ENCODE measurements at regions not wholly inside any gene's neighbourhood (a gene's known extent, or its start where the extent isn't known, plus 50 kb on each side); places are given as distances from the start of the nearest gene placed in this dataset.

DNA sequence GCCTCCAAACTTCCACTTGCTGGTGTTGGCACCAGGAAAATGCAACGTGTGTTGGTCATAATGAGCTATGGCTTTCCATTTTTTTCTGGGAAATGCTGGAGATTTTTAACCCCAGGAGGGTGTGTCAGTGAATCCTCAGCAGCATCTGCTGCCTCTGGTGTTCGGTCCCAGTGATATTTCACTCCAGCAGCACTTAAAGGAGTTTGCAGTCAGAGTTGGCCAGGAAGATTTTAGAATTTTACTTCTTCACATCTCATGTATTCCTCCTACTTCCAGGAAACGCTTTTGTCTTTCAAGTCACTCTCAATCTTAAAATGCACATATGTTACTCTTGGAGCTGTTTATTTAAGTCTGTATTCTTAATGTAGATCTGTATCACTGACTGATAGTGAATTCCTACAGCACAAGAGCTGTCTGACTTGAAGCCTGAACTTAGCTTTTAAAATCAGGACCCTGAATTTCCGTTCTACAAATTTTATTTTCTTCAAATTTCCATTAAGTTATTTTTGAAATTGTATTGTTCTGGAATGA, 903.4 kb upstream of the SLC10A2 start:
- Histone ChIP-seq H3K4me1 (ENCODE audit: control insufficient read depth, insufficient read depth, low read length) (no peaks in the 10 kb centered on the region), H3K14ac (replicated peaks; ENCODE audit: low read depth, low read length) (no peak overlapping the region), H3K27ac (ENCODE audit: insufficient read depth, low read length) (no peak overlapping the region), H2BK15ac (ENCODE audit: low read depth, low read length) (no peak overlapping the region), H3K4me2 (ENCODE audit: low read depth, low read length) (no peak overlapping the region), H4K5ac (ENCODE audit: low read depth, low read length) (no peak overlapping the region), H2AK9ac (replicated peaks; ENCODE audit: low read depth, low read length, poor library complexity) (no peak overlapping the region), H4K20me1 (ENCODE audit: insufficient read depth, low read length) (no peaks in the 10 kb centered on the region), H3K36me3 (ENCODE audit: control insufficient read depth, insufficient read depth, low read length) (no peaks in the 10 kb centered on the region), H3K79me1 (ENCODE audit: low read depth in 1 of 2, low read length in 2 of 2) (no peaks in the 10 kb centered on the region), H3K18ac (ENCODE audit: low read depth, low read length) (no peak overlapping the region), H3K4ac (ENCODE audit: low read depth, low read length) (no peak overlapping the region), H3K9me1 (ENCODE audit: insufficient read depth, low read length) (no peaks in the 10 kb centered on the region), H3K23ac (ENCODE audit: low read depth, low read length) (no peak overlapping the region), H3K4me3 (ENCODE audit: insufficient read depth, low read depth, low read length) (no peak overlapping the region), H3K9me3 (ENCODE audit: control insufficient read depth, insufficient read depth, low read length) (no peaks in the 10 kb centered on the region), H3K56ac (ENCODE audit: extremely low read depth, insufficient read depth, low read length) (no peak overlapping the region), H4K91ac (ENCODE audit: insufficient read depth, low read depth, low read length) (no peak overlapping the region), H2BK20ac (ENCODE audit: low read depth, low read length) (no peak overlapping the region), H3K27me3 (ENCODE audit: control insufficient read depth, insufficient read depth, low read length) (no peaks in the 10 kb centered on the region), H2BK5ac (ENCODE audit: low read depth, low read length, poor library complexity, severe bottlenecking) (no peak overlapping the region), H2AK5ac (ENCODE audit: low read depth, low read length) (no peak overlapping the region), H2BK120ac (ENCODE audit: low read depth, low read length) (no peak overlapping the region), H3K9ac (ENCODE audit: low read depth, low read length) (no peak overlapping the region), H2AFZ (replicated peaks; ENCODE audit: low read length, poor library complexity) (no peak overlapping the region), H4K8ac (ENCODE audit: low read depth in 2 of 2, low read length in 2 of 2) (no peak overlapping the region)
- WGBS, 2 experiments (ENCODE audit: extremely low coverage in 2 of 2, insufficient read length in 1 of 2), result no CpG with 5 or more reads among the region's 4 CpGs
- ATAC-seq (ENCODE audit: low read depth) (no peak), DNase-seq (no peak)
- BruUV-seq (replicated peaks), result no TSS peak
- in situ Hi-C loops (cut with MboI; ENCODE audit: low sequenced_read_pairs) (no loop called here), dilution Hi-C loops (cut with HindIII; ENCODE audit: low sequenced_read_pairs, unreplicated experiment) (no loop called here), intact Hi-C loops (cut with micrococcal nuclease) (no loop called here)
- ChIA-PET POLR2A (ENCODE audit: unreplicated experiment) (no interaction called here), CTCF (no interaction called here)
- TF ChIP-seq, protein P1, sequence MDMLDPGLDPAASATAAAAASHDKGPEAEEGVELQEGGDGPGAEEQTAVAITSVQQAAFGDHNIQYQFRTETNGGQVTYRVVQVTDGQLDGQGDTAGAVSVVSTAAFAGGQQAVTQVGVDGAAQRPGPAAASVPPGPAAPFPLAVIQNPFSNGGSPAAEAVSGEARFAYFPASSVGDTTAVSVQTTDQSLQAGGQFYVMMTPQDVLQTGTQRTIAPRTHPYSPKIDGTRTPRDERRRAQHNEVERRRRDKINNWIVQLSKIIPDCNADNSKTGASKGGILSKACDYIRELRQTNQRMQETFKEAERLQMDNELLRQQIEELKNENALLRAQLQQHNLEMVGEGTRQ (IDR thresholded peaks at IDR 0.05; ENCODE audit: low read depth, low read length), result no peak
- no peak for TF ChIP-seq RAD21 (IDR thresholded peaks at IDR 0.05; ENCODE audit: low read length)
- no peak for TF ChIP-seq MAFK (IDR thresholded peaks at IDR 0.05; ENCODE audit: low read depth, low read length)
- no peak for TF ChIP-seq SMC3 (IDR thresholded peaks at IDR 0.05; ENCODE audit: low read depth, low read length)
- TF ChIP-seq CHD1 (IDR thresholded peaks at IDR 0.05; ENCODE audit: low read depth, low read length), result no peak
- TF ChIP-seq RFX5 (IDR thresholded peaks at IDR 0.05; ENCODE audit: low read depth, low read length), result no peak
- TF ChIP-seq, protein P2, sequence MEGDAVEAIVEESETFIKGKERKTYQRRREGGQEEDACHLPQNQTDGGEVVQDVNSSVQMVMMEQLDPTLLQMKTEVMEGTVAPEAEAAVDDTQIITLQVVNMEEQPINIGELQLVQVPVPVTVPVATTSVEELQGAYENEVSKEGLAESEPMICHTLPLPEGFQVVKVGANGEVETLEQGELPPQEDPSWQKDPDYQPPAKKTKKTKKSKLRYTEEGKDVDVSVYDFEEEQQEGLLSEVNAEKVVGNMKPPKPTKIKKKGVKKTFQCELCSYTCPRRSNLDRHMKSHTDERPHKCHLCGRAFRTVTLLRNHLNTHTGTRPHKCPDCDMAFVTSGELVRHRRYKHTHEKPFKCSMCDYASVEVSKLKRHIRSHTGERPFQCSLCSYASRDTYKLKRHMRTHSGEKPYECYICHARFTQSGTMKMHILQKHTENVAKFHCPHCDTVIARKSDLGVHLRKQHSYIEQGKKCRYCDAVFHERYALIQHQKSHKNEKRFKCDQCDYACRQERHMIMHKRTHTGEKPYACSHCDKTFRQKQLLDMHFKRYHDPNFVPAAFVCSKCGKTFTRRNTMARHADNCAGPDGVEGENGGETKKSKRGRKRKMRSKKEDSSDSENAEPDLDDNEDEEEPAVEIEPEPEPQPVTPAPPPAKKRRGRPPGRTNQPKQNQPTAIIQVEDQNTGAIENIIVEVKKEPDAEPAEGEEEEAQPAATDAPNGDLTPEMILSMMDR (conservative IDR thresholded peaks at IDR 0.05; ENCODE audit: low read depth, low read length), result no peak
- TF ChIP-seq FOS (IDR thresholded peaks at IDR 0.05; ENCODE audit: low read depth, low read length), result no peak
- TF ChIP-seq, protein P3, sequence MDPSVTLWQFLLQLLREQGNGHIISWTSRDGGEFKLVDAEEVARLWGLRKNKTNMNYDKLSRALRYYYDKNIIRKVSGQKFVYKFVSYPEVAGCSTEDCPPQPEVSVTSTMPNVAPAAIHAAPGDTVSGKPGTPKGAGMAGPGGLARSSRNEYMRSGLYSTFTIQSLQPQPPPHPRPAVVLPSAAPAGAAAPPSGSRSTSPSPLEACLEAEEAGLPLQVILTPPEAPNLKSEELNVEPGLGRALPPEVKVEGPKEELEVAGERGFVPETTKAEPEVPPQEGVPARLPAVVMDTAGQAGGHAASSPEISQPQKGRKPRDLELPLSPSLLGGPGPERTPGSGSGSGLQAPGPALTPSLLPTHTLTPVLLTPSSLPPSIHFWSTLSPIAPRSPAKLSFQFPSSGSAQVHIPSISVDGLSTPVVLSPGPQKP (IDR thresholded peaks at IDR 0.05; ENCODE audit: borderline replicate concordance, low read depth, low read length), result no peak
- TF ChIP-seq BHLHE40 (IDR thresholded peaks at IDR 0.05; ENCODE audit: low read depth, low read length), result no peak
- TF ChIP-seq CEBPB (IDR thresholded peaks at IDR 0.05; ENCODE audit: low read depth, low read length), result no peak
- TF ChIP-seq MAZ (IDR thresholded peaks at IDR 0.05; ENCODE audit: borderline replicate concordance, low read depth, low read length), result no peak
- no peak for TF ChIP-seq RCOR1 (IDR thresholded peaks at IDR 0.05; ENCODE audit: insufficient replicate concordance, low read length)
- TF ChIP-seq POLR2A (IDR thresholded peaks at IDR 0.05; ENCODE audit: low read depth, low read length), result no peak

Measured in IMR-90 (cell line).